ENCODE measurements at regions not wholly inside any gene's neighbourhood (a gene's known extent, or its start where the extent isn't known, plus 50 kb on each side); places are given as distances from the start of the nearest gene placed in this dataset.
"Not testable (repeated sequence)": the region's sequence is repeated elsewhere in the genome, so short reads cannot be mapped to it uniquely, and the experiment has no call there.

DNA sequence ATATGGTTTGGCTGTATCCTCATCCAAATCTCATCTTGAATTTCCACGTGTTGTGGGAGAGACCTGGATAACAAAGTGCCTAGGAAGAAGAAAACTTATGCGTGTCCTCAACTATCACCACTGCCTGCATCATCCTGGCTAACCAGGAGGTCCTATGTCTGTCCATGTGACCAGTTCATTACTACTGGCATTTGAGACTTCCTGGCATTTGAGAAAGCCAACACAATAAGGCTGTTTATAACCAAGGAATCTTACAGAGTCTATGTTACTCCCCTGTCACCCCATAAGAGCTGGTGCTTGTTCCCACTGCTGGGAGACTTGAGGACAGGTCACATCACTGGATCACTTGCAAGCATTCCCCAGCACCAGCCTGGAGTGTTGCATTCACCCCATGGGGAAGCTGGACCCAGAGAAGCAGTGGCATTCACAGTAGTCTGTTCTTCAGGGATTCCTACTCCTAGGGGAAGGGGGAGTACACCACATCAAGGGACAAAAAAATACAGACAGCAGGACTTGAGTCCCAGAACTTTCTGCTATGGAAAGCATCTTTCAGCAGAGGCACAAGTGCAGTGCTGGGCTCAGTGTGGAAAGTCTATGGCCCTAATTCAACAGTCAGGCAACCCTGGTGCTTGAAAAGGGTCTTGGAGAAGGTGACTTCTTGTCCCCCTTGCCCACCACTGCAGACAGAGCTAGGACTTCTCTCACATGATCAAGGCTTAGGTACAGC is 717.1 kb downstream of the SEMA5A start:
- DNase-seq, result no peak

DNA sequence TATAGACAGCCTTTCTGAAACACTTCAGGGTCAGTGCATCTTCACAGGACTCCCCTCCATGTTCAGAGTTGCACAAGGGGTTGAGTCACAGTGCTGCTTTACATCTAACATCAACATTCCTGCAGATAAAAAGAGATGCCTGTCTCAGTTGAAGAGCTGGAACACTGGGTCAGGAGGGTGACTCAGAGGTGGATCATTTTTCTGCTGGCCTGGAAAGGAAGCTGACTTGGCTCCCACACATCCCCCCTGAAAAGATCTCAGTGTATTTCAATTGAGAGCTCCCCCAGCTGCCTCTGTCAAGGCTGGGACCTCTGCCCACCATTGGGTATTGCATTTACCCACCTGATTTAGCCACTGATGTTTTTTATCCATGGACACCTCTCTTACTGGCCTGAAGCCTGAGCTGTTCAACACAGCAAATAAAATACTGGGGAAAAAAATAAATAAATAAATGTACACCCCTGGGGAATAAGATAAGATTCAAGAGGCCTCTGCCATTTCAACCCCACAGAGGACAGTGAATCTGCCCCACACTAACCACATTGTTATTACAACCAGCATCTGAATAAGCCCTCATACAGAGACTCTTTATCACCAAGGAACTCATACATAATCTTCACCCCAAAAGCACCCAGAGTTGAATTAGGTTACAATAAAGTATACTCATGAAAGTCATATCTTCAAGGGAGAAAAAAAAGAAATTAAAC is 716.4 kb downstream of the SEMA5A start:
- DNase-seq, result no peak

DNA sequence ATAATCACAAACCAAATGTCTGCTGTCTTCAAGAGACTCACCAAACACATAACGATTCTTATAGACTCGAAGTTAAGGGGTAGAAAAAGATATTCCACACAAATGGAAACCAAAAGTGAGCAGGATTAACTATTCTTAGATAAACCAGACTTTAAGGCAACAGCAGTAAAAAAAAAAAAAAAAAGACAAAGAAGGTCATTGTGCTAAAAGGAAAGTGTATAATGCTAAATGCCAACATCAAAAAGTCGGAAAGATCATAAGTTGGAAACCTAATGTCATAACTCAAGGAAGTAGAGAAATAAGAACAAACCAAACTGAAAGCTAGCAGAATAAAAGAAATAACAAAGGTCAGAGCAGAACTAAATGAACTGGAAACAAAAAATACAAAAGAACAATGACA is 714.6 kb downstream of the SEMA5A start:
- no peak for DNase-seq

GRCh38 chr5:8831854-8832253 is 714.0 kb downstream of the SEMA5A start:
- DNase-seq, result no peak

GRCh38 chr5:8839361-8840055 is 706.4 kb downstream of the SEMA5A start:
- DNase-seq, result no peak

- DNase-seq, result no peak
These were observed 705.6 kb downstream of the SEMA5A start for GRCh38 chr5:8840237-8840636.

- DNase-seq, result not testable (repeated sequence)
These were observed 705.1 kb downstream of the SEMA5A start for GRCh38 chr5:8840746-8841145.

DNA sequence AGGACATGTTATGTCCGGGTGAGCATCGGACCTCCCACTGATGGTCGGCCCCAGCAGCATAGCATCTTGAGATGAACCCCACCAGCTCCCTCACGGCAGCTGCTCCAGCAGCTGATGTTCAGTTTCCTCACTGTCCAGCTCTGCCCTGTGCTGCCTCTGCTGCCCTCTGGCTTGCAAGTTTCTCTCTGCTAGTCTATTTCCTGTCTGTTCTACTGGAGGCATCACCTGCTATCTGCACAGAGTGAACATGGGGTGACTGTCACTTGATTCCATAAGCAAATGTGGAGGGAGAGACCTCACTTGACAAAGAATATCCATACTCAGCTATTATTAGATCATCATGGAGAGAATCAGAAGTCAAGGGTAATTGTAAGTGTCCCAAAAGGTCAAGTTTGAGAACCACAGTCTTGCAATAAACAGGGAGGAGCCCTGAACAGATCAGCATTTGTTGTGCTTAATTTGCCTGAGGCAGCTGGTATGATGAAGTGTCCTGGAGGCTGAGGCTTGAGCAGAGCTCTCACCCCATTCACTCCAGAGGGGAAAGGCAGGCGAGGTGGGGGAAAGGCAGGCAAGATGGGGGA is 702.8 kb downstream of the SEMA5A start:
- DNase-seq, result no peak

- no peak for DNase-seq
These were observed 702.1 kb downstream of the SEMA5A start for GRCh38 chr5:8843771-8844170.

GRCh38 chr5:8844206-8844605 is 701.7 kb downstream of the SEMA5A start:
- no peak for DNase-seq

- DNase-seq, result no peak
These were observed 701.0 kb downstream of the SEMA5A start for GRCh38 chr5:8844847-8845246.

- DNase-seq, result no peak
These were observed 700.6 kb downstream of the SEMA5A start for GRCh38 chr5:8845296-8845695.

DNA sequence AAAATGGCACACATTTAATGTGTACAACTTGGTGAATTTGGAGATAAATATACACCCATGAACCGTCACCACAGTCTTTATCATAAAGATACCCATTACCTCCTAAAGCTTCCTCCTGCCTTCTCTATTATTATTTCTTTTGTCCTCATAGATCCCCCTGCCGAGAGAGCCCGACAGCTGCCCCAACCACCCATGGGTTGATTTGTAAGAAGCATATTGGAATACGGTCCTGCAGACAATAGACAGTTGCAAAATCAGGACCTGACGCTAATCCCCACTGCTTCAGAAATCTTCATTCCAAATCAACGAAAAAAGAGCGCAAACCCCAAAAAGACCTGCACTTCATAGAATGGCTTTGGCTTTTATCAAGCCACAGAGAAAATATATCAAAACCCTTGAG is 697.5 kb downstream of the SEMA5A start:
- no peak for DNase-seq

DNA sequence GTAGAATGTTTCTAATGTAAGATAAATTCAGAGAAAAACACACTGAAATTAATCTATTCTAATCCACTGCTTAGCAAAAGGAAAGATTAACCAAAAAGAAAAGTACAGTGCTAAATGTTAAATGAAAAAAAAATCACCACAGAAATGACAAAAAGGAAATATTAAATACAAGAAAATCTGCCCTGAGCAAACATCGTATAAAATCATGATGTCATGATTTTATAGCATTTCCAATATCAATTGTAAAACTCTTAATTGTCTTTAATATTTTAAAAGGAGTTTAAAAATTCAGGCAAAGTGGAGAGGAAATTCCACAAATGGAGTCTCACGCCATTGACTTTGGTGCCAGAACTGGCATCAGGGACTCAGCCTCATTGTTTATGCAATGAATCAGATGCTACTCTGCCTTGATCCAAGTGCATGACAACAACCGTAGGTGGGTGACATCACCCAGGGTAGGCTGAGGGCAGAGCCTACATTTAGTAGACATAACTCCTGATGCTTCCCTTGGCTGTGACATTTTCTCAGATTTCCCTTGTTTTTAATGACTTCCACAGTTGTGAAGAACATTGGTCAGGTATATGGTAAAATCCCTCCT is 696.8 kb downstream of the SEMA5A start:
- DNase-seq, result no peak

- no peak for DNase-seq
These were observed 694.8 kb downstream of the SEMA5A start for GRCh38 chr5:8851101-8851500.

DNA sequence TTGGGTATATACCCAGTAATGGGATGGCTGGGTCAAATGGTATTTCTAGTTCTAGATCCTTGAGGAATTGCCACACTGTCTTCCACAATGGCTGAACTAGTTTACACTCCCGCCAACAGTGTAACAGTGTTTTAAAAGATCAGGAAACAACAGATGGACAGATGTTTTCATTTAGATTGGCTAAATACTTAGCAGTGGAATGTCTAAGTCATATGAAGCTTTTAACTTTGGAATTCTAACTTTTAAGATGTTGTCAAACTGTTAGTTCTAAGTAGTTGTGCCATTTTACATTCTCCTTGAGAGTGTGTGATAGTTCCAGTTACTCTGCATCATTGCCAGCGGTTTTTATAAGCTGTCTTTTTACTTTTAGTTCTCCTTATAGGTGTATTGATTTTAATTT is 688.8 kb downstream of the SEMA5A start:
- DNase-seq, result no peak

- DNase-seq, result no peak
These were observed 684.1 kb downstream of the SEMA5A start for GRCh38 chr5:8861764-8862163.

- no peak for DNase-seq
These were observed 681.8 kb downstream of the SEMA5A start for GRCh38 chr5:8864053-8864452.

DNA sequence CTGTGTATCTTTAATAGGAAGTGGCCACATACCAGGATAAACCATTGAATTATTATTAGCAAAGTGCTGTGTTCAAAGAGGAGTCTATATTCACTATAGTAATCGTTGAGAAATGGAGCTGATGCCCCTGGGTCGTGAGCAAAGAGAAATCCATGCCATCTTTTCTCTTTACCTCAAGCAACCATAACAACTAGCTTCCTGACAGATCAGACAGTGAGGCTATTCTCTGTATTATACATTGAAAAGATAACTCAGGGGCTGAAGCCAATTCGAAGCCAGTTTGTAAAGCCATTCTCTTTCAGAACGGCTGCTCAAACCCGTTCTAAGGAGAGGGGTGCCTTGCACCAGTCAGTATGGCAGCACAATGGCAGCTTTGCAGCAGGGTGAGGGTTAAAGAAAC is 680.6 kb downstream of the SEMA5A start:
- no peak for DNase-seq

- DNase-seq, result no peak
These were observed 680.0 kb downstream of the SEMA5A start for GRCh38 chr5:8865686-8866374.

DNA sequence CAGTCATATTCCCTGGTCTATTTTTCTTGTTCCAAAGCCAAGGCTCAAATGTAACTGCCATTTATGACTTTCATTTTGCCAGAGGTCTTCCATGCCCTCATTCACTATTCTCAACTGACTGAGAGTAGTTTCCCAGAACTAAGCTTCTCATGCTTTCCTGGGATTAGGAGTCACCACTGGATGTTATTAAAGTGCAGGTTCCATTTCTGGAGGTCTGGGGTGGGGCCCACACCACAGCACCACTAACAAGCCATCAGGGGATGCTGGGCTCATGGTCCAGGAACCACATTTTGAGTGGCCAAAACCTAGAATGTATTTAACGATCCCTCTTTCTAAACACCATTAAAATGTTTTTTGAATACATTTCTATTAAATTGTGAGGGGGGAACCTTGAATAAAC is 677.6 kb downstream of the SEMA5A start:
- DNase-seq, result no peak

DNA sequence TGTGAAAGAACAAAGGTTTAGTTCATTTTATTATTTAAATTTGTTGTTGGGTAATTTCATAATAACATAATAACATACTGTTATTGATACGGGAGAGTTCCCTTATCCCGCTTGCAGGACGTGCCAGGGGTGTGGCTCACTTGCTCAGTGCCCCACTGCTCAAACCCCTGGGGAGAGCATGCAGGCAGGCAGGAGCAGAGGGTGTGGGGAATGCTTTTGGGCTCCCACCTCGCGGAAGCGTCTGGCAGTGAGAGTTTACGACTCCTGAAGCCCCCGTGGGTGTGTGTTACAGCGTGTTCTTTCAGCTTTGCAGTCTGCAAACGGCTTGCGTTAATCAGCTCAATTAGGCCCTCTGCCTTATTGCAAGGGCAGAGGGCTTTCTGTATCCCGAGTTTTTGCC is 675.9 kb downstream of the SEMA5A start:
- no peak for DNase-seq
